ENCODE measurements at regions not wholly inside any gene's neighbourhood (a gene's known extent, or its start where the extent isn't known, plus 50 kb on each side); places are given as distances from the start of the nearest gene placed in this dataset.
A peak's percentile ranks its signal among the peaks of the same experiment; 100 is the strongest.

DNA sequence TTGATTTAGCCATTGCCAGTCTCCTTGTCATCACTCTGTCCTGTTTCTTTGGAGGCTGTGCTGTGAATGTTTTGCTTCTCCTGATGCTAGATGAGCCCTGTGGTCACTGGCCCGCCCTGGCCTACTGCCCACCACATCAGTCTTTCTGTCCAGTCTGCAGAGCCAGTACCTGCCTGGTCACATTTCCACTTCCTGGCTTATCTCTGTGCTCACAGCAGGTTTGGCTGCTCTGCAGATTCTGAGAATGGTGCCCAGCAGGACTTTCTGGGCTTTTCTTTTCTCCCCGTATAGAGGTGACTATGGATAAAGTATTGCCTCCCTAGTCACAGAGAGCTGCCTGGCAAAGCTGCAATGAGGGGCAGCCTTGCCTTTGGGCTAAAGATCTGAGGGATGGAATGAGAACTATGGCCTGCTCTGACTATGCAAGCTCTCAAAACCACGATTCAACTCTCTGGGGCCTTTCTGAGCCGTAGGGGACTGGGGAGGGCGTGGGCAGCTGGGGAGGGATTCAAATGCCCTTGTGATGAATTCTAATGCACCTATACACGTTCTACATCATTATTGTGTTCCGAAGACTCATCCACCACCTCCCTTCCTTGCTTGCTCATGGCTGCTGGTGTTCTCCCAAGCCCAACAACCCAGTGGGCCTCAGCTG, 410.4 kb upstream of the NPVF start:
- Mint-ChIP-seq H3K27me3 (no peaks in the 10 kb centered on the region), H3K4me1 (no peaks in the 10 kb centered on the region), H3K36me3 (no peaks in the 10 kb centered on the region), H3K27ac (no peak overlapping the region), H3K4me3 (no peak overlapping the region), H3K9me3 (no peaks in the 10 kb centered on the region)
- ATAC-seq (ENCODE audit: low read depth) = no peak
- POLR2A ChIA-PET = no interaction called here
- no peak for DNase-seq

DNA sequence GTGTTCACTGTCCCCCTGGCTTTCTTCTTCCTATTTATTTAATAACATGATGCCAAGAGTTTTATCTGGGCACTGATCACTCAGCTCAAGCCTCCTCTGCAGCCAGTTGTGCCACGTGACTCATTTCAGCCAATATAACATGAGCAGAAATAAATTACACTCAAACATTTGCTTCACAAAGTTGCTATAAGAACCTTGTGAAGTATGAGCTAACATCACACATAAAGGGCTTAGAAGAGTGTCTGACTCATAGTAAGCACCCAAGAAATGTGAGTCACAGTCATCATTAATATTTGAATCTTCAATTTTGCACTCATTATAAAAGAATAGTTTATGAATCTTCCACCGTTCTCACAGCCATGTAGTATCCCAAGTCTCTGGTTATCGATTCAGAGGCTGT, 414.6 kb upstream of the NPVF start:
- Mint-ChIP-seq H3K27ac (no peak overlapping the region), H3K9me3 (no peaks in the 10 kb centered on the region), H3K4me3 (no peak overlapping the region), H3K27me3 (no peaks in the 10 kb centered on the region), H3K36me3 (no peaks in the 10 kb centered on the region), H3K4me1 (no peaks in the 10 kb centered on the region)
- DNase-seq = no peak
- no peak for ATAC-seq (ENCODE audit: low read depth)
- POLR2A ChIA-PET = no interaction called here

DNA sequence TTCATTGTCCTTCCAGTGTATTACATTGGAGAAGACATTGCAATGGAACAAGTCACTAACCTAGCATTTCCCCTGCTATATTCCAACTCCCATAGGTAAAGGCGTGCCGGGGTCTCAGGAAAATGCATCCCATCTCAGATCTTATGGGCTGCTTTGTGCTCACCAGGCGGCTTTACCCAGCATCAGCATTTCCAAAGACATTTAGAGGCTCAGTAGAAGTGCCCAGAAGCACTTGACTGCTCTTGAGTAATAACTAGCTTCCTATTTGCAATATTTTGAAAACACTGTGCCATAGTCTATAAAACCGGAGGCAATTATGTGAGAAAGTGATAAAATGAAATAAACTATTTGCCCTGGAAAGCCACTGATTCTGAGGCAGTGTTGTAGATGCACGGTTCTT, 415.0 kb upstream of the NPVF start:
- Mint-ChIP-seq H3K27me3 (no peaks in the 10 kb centered on the region), H3K9me3 (no peaks in the 10 kb centered on the region), H3K27ac (no peak overlapping the region), H3K36me3 (no peaks in the 10 kb centered on the region), H3K4me1 (no peaks in the 10 kb centered on the region), H3K4me3 (no peak overlapping the region)
- POLR2A ChIA-PET = no interaction called here
- ATAC-seq (ENCODE audit: low read depth) (no peak), DNase-seq (no peak)

- Mint-ChIP-seq H3K36me3 (no peaks in the 10 kb centered on the region), H3K27me3 (no peaks in the 10 kb centered on the region), H3K4me1 (no peaks in the 10 kb centered on the region), H3K4me3 (no peak overlapping the region), H3K27ac (no peak overlapping the region), H3K9me3 (no peaks in the 10 kb centered on the region)
- DNase-seq (no peak), ATAC-seq (ENCODE audit: low read depth) (no peak)
- POLR2A ChIA-PET = no interaction called here
Measured at GRCh38 chr7:25643770-25644394, 415.6 kb upstream of the NPVF start.

GRCh38 chr7:25646726-25647413, 418.6 kb upstream of the NPVF start:
- DNase-seq (no peak), ATAC-seq (ENCODE audit: low read depth) (no peak)
- Mint-ChIP-seq H3K36me3 (no peaks in the 10 kb centered on the region), H3K27me3 (no peaks in the 10 kb centered on the region), H3K27ac (no peak overlapping the region), H3K4me3 (no peak overlapping the region), H3K4me1 (no peaks in the 10 kb centered on the region), H3K9me3 (no peaks in the 10 kb centered on the region)
- POLR2A ChIA-PET = no interaction called here

GRCh38 chr7:25647872-25648271, 419.6 kb upstream of the NPVF start:
- POLR2A ChIA-PET = no interaction called here
- Mint-ChIP-seq H3K4me1 (no peaks in the 10 kb centered on the region), H3K27ac (no peak overlapping the region), H3K4me3 (no peak overlapping the region), H3K27me3 (no peaks in the 10 kb centered on the region), H3K36me3 (no peaks in the 10 kb centered on the region), H3K9me3 (no peaks in the 10 kb centered on the region)
- DNase-seq (no peak), ATAC-seq (ENCODE audit: low read depth) (no peak)

DNA sequence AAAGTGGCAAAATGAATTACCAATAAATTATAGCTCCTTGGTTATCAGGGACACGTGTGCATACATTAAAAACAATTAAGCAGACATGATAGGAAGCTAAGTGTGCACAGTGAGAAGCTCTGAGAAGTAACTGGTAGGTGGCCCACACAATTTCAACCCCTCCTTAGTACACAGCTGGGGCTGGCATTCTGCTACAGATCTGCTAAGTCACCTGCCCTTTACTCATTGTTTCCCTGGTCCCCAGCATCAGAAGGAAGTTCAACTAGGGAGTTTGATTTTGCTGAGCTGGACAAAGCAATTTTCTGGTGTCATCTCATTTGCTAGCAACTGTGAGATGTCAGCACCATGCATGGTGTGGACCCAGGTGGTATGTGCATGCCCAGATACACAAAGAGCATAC, 424.1 kb upstream of the NPVF start:
- no peaks in the 10 kb centered on the region for H3K36me3 Mint-ChIP-seq
- POLR2A ChIA-PET = no interaction called here
- H3K27ac Mint-ChIP-seq = no peak overlapping the region
- DNase-seq = no peak
- H3K9me3 Mint-ChIP-seq = no peaks in the 10 kb centered on the region
- no peaks in the 10 kb centered on the region for H3K27me3 Mint-ChIP-seq
- ATAC-seq (ENCODE audit: low read depth) = no peak
- no peak overlapping the region for H3K4me3 Mint-ChIP-seq
- peaks cover 6% of the 10 kb centered on the region for H3K4me1 Mint-ChIP-seq

DNA sequence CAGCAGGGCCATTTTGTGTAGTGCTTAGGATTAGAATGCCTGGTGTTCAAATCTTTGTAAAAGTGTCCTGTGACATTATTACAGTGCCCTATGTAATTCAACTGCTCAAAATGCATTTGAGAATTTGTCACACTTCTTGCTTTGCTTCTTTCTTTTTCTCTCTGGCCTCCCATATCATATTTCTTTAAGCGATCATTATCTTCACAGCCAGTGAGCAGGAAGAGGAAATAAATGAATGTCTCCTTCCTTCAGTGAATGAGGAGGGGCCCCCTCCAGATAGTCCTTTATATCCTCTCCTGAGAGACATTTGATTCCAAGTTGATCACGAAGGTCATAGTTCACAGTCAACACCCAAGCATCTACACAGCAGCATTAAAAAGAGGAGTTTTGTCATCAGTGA, 425.1 kb upstream of the NPVF start:
- peaks cover 6% of the 10 kb centered on the region for H3K4me1 Mint-ChIP-seq
- no peaks in the 10 kb centered on the region for H3K36me3 Mint-ChIP-seq
- H3K9me3 Mint-ChIP-seq = no peaks in the 10 kb centered on the region
- POLR2A ChIA-PET = no interaction called here
- ATAC-seq (ENCODE audit: low read depth) (no peak), DNase-seq (no peak)
- no peak overlapping the region for H3K4me3 Mint-ChIP-seq
- H3K27ac Mint-ChIP-seq = no peak overlapping the region
- peaks cover 2% of the 10 kb centered on the region for H3K27me3 Mint-ChIP-seq

DNA sequence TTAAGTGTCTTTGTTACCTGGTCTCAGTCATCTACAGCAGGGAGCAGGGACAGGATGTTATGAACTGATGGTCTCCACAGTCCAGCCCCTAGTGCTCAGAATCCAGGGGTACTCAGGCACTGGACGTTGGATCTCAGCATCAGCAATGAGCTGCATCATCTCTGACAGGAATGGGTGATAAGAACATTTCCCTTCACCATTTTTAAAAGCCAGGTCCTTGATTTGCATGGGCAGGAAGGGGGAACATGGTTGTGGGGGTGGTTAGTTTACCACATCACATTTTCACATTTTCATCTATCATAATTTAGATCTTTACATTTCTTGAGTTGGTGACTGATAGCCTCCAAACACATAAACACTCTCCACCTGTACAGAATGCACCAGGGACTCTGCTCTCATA, 427.8 kb upstream of the NPVF start:
- no peaks in the 10 kb centered on the region for H3K9me3 Mint-ChIP-seq
- peak; percentile 54 for ATAC-seq (ENCODE audit: low read depth)
- H3K4me3 Mint-ChIP-seq = peak overlapping the region; percentile 19
- no peak for DNase-seq
- peaks cover 6% of the 10 kb centered on the region for H3K4me1 Mint-ChIP-seq
- no peak overlapping the region for H3K27ac Mint-ChIP-seq
- no peaks in the 10 kb centered on the region for H3K36me3 Mint-ChIP-seq
- POLR2A ChIA-PET = no interaction called here
- H3K27me3 Mint-ChIP-seq = peaks cover 6% of the 10 kb centered on the region

DNA sequence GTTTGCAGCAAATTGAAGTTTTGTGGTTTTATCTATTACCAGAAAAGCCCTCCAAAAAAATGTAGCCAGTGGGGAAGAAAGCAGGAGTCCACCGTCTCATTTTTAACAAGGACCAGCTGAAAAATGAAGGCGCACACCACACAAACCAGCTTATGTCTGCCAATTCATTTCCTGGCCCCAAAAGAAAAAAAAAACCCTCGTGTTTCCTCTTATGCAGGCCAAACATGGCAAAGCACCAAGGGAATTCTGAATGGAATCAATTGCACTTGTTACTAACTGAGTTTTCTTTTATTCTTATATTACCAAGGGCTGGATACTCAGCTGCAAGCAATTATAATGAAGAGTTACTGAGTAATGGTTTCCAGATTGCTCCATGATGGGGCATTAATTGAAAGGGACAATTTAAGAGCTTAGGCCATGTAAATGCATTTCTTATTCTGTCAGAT, 428.3 kb upstream of the NPVF start:
- POLR2A ChIA-PET = no interaction called here
- ATAC-seq (ENCODE audit: low read depth) (no peak), DNase-seq (no peak)
- Mint-ChIP-seq H3K27me3 (peaks cover 6% of the 10 kb centered on the region), H3K36me3 (no peaks in the 10 kb centered on the region), H3K27ac (no peak overlapping the region), H3K4me1 (peaks cover 6% of the 10 kb centered on the region), H3K9me3 (no peaks in the 10 kb centered on the region), H3K4me3 (no peak overlapping the region)

- Mint-ChIP-seq H3K27me3 (peaks cover 9% of the 10 kb centered on the region), H3K9me3 (no peaks in the 10 kb centered on the region), H3K4me1 (peaks cover 6% of the 10 kb centered on the region), H3K27ac (no peak overlapping the region), H3K36me3 (no peaks in the 10 kb centered on the region), H3K4me3 (no peak overlapping the region)
- no peak for ATAC-seq (ENCODE audit: low read depth)
- no peak for DNase-seq
- POLR2A ChIA-PET = no interaction called here
Measured at GRCh38 chr7:25658375-25658774, 430.1 kb upstream of the NPVF start.

- Mint-ChIP-seq H3K36me3 (no peaks in the 10 kb centered on the region), H3K27me3 (peaks cover 11% of the 10 kb centered on the region), H3K27ac (no peak overlapping the region), H3K4me3 (no peak overlapping the region), H3K9me3 (no peaks in the 10 kb centered on the region), H3K4me1 (peaks cover 6% of the 10 kb centered on the region)
- DNase-seq (no peak), ATAC-seq (ENCODE audit: low read depth) (no peak)
- POLR2A ChIA-PET = no interaction called here
Measured at GRCh38 chr7:25659841-25660240, 431.6 kb upstream of the NPVF start.

DNA sequence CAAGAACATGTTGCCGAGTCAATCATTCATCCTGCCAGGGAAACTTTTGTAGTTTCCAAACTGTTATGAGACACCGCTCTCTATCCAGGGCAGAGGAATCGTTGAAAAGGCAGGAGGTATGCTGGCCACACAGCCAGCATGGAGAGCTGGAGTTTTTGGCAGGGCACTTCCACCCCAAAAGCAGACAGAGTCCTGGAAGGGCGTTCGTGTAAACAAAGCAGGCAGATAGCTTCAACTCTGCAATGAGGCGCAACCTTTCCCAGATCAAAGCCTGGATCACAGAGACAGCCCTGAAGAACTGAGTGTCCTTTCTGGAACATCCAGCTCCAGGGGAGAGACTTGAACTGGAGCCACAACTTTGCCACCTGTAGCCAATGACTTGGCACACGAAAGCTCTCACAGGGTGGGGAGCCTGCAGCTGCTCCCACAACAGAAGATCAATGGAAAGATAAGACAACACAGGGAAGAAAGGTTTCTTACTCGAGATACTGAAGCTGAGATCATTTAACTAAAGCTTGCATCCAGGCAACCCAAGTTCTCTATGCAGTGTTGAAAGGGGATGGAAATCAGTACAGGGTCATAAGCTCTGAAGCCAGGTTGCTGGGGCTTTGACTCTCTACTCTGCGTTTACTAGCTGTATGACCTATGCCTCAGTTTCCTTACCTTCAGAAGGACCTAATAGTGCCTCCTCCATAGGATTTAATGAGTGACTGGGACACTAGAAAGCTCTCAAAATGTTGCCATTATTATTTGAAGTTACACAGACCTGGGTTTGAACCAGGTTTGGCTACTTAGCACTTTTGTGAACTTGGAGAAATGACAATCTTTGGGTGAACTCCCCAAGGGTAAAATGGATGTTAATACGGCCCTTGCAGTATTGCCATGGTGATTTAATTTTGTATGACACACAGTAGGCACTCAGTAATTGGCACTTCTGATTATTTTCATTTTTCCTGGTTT, 434.8 kb upstream of the NPVF start:
- ATAC-seq (ENCODE audit: low read depth) (no peak), DNase-seq (no peak)
- H3K9me3 Mint-ChIP-seq = no peaks in the 10 kb centered on the region
- no peaks in the 10 kb centered on the region for H3K4me1 Mint-ChIP-seq
- H3K27me3 Mint-ChIP-seq = peaks cover 11% of the 10 kb centered on the region
- H3K4me3 Mint-ChIP-seq = no peak overlapping the region
- no peak overlapping the region for H3K27ac Mint-ChIP-seq
- no peaks in the 10 kb centered on the region for H3K36me3 Mint-ChIP-seq
- POLR2A ChIA-PET = interaction anchor here (0.5 kb wide), 1 partner anchor 1036 kb away, joined by 3 read pairs; no protein-coding TSS in a partner anchor

Measured in activated naive CD8-positive, alpha-beta T cell treated with anti-CD3 and anti-CD28 coated beads, Interleukin-2, amount 10 ng/mL, durations not matched to agents 7 days and 5 days (primary cell).